GM10266 (cell line): ENCODE measurements at regions not wholly inside any gene's neighbourhood (a gene's known extent, or its start where the extent isn't known, plus 50 kb on each side); places are given as distances from the start of the nearest gene placed in this dataset.

ENCODE experiments used
- DNase-seq: peaks from one replicate; pipeline ENCODE4 v3.0.0; 2012; ENCODE audit errors: extremely low spot score
- TF ChIP-seq, protein P1 (sequence below): IDR thresholded peaks from 2 replicates; pipeline ENCODE4 v1.5.1; 2012; ENCODE audit warnings: mild to moderate bottlenecking, low read depth; ENCODE audit not compliant: control insufficient read depth, insufficient read depth; ENCODE audit errors: missing control alignments

DNA sequence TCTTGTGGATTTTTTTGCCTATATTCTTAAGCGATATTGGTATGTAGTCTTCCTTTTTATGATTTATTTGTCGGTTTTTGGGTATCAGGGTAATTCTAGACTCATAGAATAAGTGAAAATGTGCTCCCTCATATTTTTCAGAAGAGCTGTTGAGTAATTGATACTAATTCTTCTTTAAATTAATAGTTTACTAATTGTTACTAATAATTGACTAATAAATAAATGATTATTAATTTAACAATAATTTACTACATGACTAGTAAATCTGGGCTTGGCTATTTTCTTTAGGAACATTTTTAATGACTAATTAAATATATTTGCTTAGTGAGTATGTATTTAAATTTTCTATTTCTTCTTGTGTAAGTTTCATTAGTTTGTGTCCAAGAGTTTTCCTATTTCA is 325.0 kb downstream of the ADCYAP1 start:
- DNase-seq, result no peak

GRCh38 chr18:1232867-1233266 is 328.2 kb downstream of the ADCYAP1 start:
- TF ChIP-seq, protein P1, sequence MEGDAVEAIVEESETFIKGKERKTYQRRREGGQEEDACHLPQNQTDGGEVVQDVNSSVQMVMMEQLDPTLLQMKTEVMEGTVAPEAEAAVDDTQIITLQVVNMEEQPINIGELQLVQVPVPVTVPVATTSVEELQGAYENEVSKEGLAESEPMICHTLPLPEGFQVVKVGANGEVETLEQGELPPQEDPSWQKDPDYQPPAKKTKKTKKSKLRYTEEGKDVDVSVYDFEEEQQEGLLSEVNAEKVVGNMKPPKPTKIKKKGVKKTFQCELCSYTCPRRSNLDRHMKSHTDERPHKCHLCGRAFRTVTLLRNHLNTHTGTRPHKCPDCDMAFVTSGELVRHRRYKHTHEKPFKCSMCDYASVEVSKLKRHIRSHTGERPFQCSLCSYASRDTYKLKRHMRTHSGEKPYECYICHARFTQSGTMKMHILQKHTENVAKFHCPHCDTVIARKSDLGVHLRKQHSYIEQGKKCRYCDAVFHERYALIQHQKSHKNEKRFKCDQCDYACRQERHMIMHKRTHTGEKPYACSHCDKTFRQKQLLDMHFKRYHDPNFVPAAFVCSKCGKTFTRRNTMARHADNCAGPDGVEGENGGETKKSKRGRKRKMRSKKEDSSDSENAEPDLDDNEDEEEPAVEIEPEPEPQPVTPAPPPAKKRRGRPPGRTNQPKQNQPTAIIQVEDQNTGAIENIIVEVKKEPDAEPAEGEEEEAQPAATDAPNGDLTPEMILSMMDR, result no peak
- no peak for DNase-seq

More for the DNA sequence above, 325.0 kb downstream of the ADCYAP1 start:
- TF ChIP-seq, protein P1, result no peak

- TF ChIP-seq, protein P1, result no peak
- no peak for DNase-seq
These were observed 336.0 kb downstream of the ADCYAP1 start for GRCh38 chr18:1240701-1241100.

- TF ChIP-seq, protein P1, result no peak
- DNase-seq, result no peak
These were observed 339.9 kb downstream of the ADCYAP1 start for GRCh38 chr18:1244397-1245122.

GRCh38 chr18:1246827-1247226 is 342.2 kb downstream of the ADCYAP1 start:
- TF ChIP-seq, protein P1, result no peak
- no peak for DNase-seq

- TF ChIP-seq, protein P1, result no peak
These were observed 347.9 kb downstream of the ADCYAP1 start for GRCh38 chr18:1252534-1252933.

GRCh38 chr18:1252936-1253335 is 348.3 kb downstream of the ADCYAP1 start:
- DNase-seq, result no peak
- TF ChIP-seq, protein P1, result no peak

More at GRCh38 chr18:1252534-1252933, 347.9 kb downstream of the ADCYAP1 start:
- no peak for DNase-seq
